ENCODE measurements at regions not wholly inside any gene's neighbourhood (a gene's known extent, or its start where the extent isn't known, plus 50 kb on each side); places are given as distances from the start of the nearest gene placed in this dataset.

DNA sequence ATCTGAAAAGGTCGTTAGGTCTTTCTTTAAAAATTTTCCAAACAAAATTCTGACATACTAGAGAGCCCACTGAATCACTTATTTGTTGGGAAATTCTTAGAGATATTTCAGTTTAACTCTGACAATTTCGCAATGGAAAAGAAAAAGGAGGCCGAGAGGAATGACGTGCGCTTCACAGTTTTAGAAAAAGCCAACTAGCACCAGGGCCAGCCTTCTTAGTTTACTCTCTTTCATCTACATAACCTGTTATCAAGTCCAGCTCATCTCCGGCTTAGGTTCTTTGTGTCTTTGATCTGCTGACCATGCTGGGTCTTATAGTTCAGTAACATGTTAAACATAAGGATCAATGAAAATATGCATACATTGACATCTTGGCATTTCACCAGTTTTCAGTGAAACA is 201.7 kb upstream of the TAS2R1 start:
- no peak for TF ChIP-seq ARNTL (CRISPR knock-in tag; IDR thresholded peaks at IDR 0.05; ENCODE audit: borderline replicate concordance, low read depth)
- TF ChIP-seq PATZ1 (CRISPR knock-in tag; IDR thresholded peaks at IDR 0.05; ENCODE audit: borderline replicate concordance): no peak
- TF ChIP-seq RARB (CRISPR knock-in tag; IDR thresholded peaks at IDR 0.05): no peak
- no peak for TF ChIP-seq POU6F1 (CRISPR knock-in tag; IDR thresholded peaks at IDR 0.05; ENCODE audit: borderline replicate concordance, low read depth)
- ATAC-seq: no peak

- no peak for ATAC-seq
- no peak for TF ChIP-seq CSDC2 (CRISPR knock-in tag; IDR thresholded peaks at IDR 0.05)
- no peak for TF ChIP-seq ZNF70 (CRISPR knock-in tag; IDR thresholded peaks at IDR 0.05)
- TF ChIP-seq ZNF565 (CRISPR knock-in tag; conservative IDR thresholded peaks at IDR 0.05; ENCODE audit: low read depth): no peak
- TF ChIP-seq POU6F1 (CRISPR knock-in tag; IDR thresholded peaks at IDR 0.05; ENCODE audit: borderline replicate concordance, low read depth): no peak
- TF ChIP-seq ZC3H10 (CRISPR knock-in tag; IDR thresholded peaks at IDR 0.05): no peak
- TF ChIP-seq, protein P1, sequence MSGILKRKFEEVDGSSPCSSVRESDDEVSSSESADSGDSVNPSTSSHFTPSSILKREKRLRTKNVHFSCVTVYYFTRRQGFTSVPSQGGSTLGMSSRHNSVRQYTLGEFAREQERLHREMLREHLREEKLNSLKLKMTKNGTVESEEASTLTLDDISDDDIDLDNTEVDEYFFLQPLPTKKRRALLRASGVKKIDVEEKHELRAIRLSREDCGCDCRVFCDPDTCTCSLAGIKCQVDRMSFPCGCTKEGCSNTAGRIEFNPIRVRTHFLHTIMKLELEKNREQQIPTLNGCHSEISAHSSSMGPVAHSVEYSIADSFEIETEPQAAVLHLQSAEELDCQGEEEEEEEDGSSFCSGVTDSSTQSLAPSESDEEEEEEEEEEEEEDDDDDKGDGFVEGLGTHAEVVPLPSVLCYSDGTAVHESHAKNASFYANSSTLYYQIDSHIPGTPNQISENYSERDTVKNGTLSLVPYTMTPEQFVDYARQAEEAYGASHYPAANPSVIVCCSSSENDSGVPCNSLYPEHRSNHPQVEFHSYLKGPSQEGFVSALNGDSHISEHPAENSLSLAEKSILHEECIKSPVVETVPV (CRISPR knock-in tag; IDR thresholded peaks at IDR 0.05): no peak
Observed at GRCh38 chr5:9830184-9830583, 200.0 kb upstream of the TAS2R1 start.

DNA sequence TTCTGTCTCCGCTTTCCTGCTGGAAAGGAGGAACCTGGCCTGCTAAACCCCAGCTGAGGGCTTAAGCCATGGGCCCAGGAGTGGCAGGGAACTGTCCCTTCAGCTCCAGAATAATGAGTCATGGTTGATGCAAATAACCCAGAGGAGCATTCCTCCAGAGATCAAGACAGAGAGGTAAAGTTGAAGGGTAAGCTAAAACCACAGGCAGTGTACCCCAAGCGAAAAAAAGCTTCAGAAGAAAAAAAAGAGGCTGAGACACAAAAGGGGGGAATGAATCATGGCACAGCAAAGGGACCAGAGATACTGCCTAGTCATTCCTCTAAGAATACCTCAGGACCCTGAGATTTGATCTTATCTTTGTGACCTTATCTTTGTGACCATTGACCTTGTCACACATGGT is 199.5 kb upstream of the TAS2R1 start:
- no peak for ATAC-seq
- no peak for TF ChIP-seq PATZ1 (CRISPR knock-in tag; IDR thresholded peaks at IDR 0.05; ENCODE audit: borderline replicate concordance)
- no peak for TF ChIP-seq OSR1 (CRISPR knock-in tag; IDR thresholded peaks at IDR 0.05)
- no peak for TF ChIP-seq TCF4 (CRISPR knock-in tag; IDR thresholded peaks at IDR 0.05; ENCODE audit: borderline replicate concordance)
- no peak for TF ChIP-seq ZC3H10 (CRISPR knock-in tag; IDR thresholded peaks at IDR 0.05)
- TF ChIP-seq, protein P2, sequence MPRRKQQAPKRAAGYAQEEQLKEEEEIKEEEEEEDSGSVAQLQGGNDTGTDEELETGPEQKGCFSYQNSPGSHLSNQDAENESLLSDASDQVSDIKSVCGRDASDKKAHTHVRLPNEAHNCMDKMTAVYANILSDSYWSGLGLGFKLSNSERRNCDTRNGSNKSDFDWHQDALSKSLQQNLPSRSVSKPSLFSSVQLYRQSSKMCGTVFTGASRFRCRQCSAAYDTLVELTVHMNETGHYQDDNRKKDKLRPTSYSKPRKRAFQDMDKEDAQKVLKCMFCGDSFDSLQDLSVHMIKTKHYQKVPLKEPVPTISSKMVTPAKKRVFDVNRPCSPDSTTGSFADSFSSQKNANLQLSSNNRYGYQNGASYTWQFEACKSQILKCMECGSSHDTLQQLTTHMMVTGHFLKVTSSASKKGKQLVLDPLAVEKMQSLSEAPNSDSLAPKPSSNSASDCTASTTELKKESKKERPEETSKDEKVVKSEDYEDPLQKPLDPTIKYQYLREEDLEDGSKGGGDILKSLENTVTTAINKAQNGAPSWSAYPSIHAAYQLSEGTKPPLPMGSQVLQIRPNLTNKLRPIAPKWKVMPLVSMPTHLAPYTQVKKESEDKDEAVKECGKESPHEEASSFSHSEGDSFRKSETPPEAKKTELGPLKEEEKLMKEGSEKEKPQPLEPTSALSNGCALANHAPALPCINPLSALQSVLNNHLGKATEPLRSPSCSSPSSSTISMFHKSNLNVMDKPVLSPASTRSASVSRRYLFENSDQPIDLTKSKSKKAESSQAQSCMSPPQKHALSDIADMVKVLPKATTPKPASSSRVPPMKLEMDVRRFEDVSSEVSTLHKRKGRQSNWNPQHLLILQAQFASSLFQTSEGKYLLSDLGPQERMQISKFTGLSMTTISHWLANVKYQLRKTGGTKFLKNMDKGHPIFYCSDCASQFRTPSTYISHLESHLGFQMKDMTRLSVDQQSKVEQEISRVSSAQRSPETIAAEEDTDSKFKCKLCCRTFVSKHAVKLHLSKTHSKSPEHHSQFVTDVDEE (CRISPR knock-in tag; IDR thresholded peaks at IDR 0.05): no peak
- no peak for TF ChIP-seq TOX (CRISPR knock-in tag; IDR thresholded peaks at IDR 0.05; ENCODE audit: borderline replicate concordance)
- TF ChIP-seq ZNF70 (CRISPR knock-in tag; IDR thresholded peaks at IDR 0.05): no peak
- TF ChIP-seq ESRRG (CRISPR knock-in tag; IDR thresholded peaks at IDR 0.05): no peak
- no peak for TF ChIP-seq ARNTL (CRISPR knock-in tag; IDR thresholded peaks at IDR 0.05; ENCODE audit: borderline replicate concordance, low read depth)
- no peak for TF ChIP-seq ZNF8 (CRISPR knock-in tag; IDR thresholded peaks at IDR 0.05)
- TF ChIP-seq ISL1 (CRISPR knock-in tag; IDR thresholded peaks at IDR 0.05): no peak
- TF ChIP-seq, protein P3, sequence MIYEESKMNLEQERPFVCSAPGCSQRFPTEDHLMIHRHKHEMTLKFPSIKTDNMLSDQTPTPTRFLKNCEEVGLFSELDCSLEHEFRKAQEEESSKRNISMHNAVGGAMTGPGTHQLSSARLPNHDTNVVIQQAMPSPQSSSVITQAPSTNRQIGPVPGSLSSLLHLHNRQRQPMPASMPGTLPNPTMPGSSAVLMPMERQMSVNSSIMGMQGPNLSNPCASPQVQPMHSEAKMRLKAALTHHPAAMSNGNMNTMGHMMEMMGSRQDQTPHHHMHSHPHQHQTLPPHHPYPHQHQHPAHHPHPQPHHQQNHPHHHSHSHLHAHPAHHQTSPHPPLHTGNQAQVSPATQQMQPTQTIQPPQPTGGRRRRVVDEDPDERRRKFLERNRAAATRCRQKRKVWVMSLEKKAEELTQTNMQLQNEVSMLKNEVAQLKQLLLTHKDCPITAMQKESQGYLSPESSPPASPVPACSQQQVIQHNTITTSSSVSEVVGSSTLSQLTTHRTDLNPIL (CRISPR knock-in tag; IDR thresholded peaks at IDR 0.05; ENCODE audit: low read depth): no peak
- no peak for TF ChIP-seq POU6F1 (CRISPR knock-in tag; IDR thresholded peaks at IDR 0.05; ENCODE audit: borderline replicate concordance, low read depth)
- no peak for TF ChIP-seq ZFP30 (CRISPR knock-in tag; IDR thresholded peaks at IDR 0.05)

Data from SK-N-SH treated with all-trans-retinoic acid at 6 μM for 48 hours (cell line).